ENCODE measurements at regions not wholly inside any gene's neighbourhood (a gene's known extent, or its start where the extent isn't known, plus 50 kb on each side); places are given as distances from the start of the nearest gene placed in this dataset.

DNA sequence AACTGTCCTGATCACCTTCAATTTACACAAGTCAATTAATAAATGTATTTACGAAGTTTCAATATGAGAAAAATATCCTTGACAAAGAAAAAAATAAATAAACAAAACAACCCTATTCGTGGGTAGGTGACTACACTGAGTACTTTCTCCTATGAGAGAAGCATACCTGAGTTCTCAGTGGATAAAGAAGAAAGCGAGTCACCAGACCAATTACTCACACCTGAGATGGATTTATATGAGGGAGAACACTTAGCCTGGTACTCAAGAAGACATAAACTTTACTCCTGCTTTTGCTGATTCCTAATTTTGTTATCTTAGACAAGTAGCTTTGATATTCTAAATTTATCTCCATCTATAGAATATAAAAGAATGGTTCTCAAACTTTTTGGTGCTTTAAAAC, 735.2 kb upstream of the ANO3 start:
- no peaks in the 10 kb centered on the region for H3K4me1 ChIP-seq (ENCODE audit: control insufficient read depth, extremely low read depth, insufficient read depth, low read length)
- TF ChIP-seq, protein P1, sequence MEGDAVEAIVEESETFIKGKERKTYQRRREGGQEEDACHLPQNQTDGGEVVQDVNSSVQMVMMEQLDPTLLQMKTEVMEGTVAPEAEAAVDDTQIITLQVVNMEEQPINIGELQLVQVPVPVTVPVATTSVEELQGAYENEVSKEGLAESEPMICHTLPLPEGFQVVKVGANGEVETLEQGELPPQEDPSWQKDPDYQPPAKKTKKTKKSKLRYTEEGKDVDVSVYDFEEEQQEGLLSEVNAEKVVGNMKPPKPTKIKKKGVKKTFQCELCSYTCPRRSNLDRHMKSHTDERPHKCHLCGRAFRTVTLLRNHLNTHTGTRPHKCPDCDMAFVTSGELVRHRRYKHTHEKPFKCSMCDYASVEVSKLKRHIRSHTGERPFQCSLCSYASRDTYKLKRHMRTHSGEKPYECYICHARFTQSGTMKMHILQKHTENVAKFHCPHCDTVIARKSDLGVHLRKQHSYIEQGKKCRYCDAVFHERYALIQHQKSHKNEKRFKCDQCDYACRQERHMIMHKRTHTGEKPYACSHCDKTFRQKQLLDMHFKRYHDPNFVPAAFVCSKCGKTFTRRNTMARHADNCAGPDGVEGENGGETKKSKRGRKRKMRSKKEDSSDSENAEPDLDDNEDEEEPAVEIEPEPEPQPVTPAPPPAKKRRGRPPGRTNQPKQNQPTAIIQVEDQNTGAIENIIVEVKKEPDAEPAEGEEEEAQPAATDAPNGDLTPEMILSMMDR (conservative IDR thresholded peaks at IDR 0.05 in 1 of 2, IDR thresholded peaks at IDR 0.05 in 1 of 2; ENCODE audit: low read depth in 1 of 2, low read length in 2 of 2), result no peak
- no peak for TF ChIP-seq EZH2 (IDR thresholded peaks at IDR 0.05; ENCODE audit: low read length, missing control alignments)
- H3K79me2 ChIP-seq (ENCODE audit: control insufficient read depth, insufficient read depth, low read length), result no peaks in the 10 kb centered on the region
- H3K27me3 ChIP-seq (ENCODE audit: control insufficient read depth, insufficient read depth, low read length), result no peaks in the 10 kb centered on the region
- no peaks in the 10 kb centered on the region for H3K9me3 ChIP-seq (ENCODE audit: control insufficient read depth, insufficient read depth, low read depth, low read length)
- no peak overlapping the region for H3K4me2 ChIP-seq (ENCODE audit: extremely low read depth, insufficient read depth, low read length)
- DNase-seq (ENCODE audit: low read depth in 2 of 2), result no peak
- H2AFZ ChIP-seq (ENCODE audit: low read length), result no peak overlapping the region
- H3K36me3 ChIP-seq (ENCODE audit: control insufficient read depth, insufficient read depth, low read length), result no peaks in the 10 kb centered on the region
- no peak overlapping the region for H3K4me3 ChIP-seq (replicated peaks in 1 of 4; ENCODE audit: control extremely low read depth in 1 of 4, insufficient read depth in 1 of 4, low read depth in 3 of 4, low read length in 4 of 4)
- H3K27ac ChIP-seq (ENCODE audit: insufficient read depth, low read length), result no peak overlapping the region
- no peak overlapping the region for H3K9ac ChIP-seq (ENCODE audit: insufficient read depth, low read length)
- H4K20me1 ChIP-seq (ENCODE audit: control insufficient read depth, extremely low read depth, insufficient read depth, low read length), result no peaks in the 10 kb centered on the region

GRCh38 chr11:25597696-25598095, 734.2 kb upstream of the ANO3 start:
- H3K36me3 ChIP-seq (ENCODE audit: control insufficient read depth, insufficient read depth, low read length), result no peaks in the 10 kb centered on the region
- H3K9ac ChIP-seq (ENCODE audit: insufficient read depth, low read length), result no peak overlapping the region
- no peaks in the 10 kb centered on the region for H3K9me3 ChIP-seq (ENCODE audit: control insufficient read depth, insufficient read depth, low read depth, low read length)
- H2AFZ ChIP-seq (ENCODE audit: low read length), result no peak overlapping the region
- no peaks in the 10 kb centered on the region for H3K4me1 ChIP-seq (ENCODE audit: control insufficient read depth, extremely low read depth, insufficient read depth, low read length)
- DNase-seq (ENCODE audit: low read depth in 2 of 2), result no peak
- no peak overlapping the region for H3K27ac ChIP-seq (ENCODE audit: insufficient read depth, low read length)
- no peak overlapping the region for H3K4me3 ChIP-seq (replicated peaks in 1 of 4; ENCODE audit: control extremely low read depth in 1 of 4, insufficient read depth in 1 of 4, low read depth in 3 of 4, low read length in 4 of 4)
- H3K27me3 ChIP-seq (ENCODE audit: control insufficient read depth, insufficient read depth, low read length), result no peaks in the 10 kb centered on the region
- no peak for TF ChIP-seq EZH2 (IDR thresholded peaks at IDR 0.05; ENCODE audit: low read length, missing control alignments)
- TF ChIP-seq, protein P1 (conservative IDR thresholded peaks at IDR 0.05 in 1 of 2, IDR thresholded peaks at IDR 0.05 in 1 of 2; ENCODE audit: low read depth in 1 of 2, low read length in 2 of 2), result no peak
- no peak overlapping the region for H3K4me2 ChIP-seq (ENCODE audit: extremely low read depth, insufficient read depth, low read length)
- H3K79me2 ChIP-seq (ENCODE audit: control insufficient read depth, insufficient read depth, low read length), result no peaks in the 10 kb centered on the region
- H4K20me1 ChIP-seq (ENCODE audit: control insufficient read depth, extremely low read depth, insufficient read depth, low read length), result no peaks in the 10 kb centered on the region

- Histone ChIP-seq H3K4me1 (ENCODE audit: control insufficient read depth, extremely low read depth, insufficient read depth, low read length) (no peaks in the 10 kb centered on the region), H3K4me2 (ENCODE audit: extremely low read depth, insufficient read depth, low read length) (no peak overlapping the region), H3K9ac (ENCODE audit: insufficient read depth, low read length) (no peak overlapping the region), H3K9me3 (ENCODE audit: control insufficient read depth, insufficient read depth, low read depth, low read length) (no peaks in the 10 kb centered on the region), H3K27ac (ENCODE audit: insufficient read depth, low read length) (no peak overlapping the region), H3K4me3 (replicated peaks in 1 of 4; ENCODE audit: control extremely low read depth in 1 of 4, insufficient read depth in 1 of 4, low read depth in 3 of 4, low read length in 4 of 4) (no peak overlapping the region), H4K20me1 (ENCODE audit: control insufficient read depth, extremely low read depth, insufficient read depth, low read length) (no peaks in the 10 kb centered on the region), H3K79me2 (ENCODE audit: control insufficient read depth, insufficient read depth, low read length) (no peaks in the 10 kb centered on the region), H3K27me3 (ENCODE audit: control insufficient read depth, insufficient read depth, low read length) (no peaks in the 10 kb centered on the region), H2AFZ (ENCODE audit: low read length) (no peak overlapping the region), H3K36me3 (ENCODE audit: control insufficient read depth, insufficient read depth, low read length) (no peaks in the 10 kb centered on the region)
- TF ChIP-seq, protein P1 (conservative IDR thresholded peaks at IDR 0.05 in 1 of 2, IDR thresholded peaks at IDR 0.05 in 1 of 2; ENCODE audit: low read depth in 1 of 2, low read length in 2 of 2), result no peak
- no peak for TF ChIP-seq EZH2 (IDR thresholded peaks at IDR 0.05; ENCODE audit: low read length, missing control alignments)
- DNase-seq (ENCODE audit: low read depth in 2 of 2), result no peak
Measured at GRCh38 chr11:25602149-25602548, 729.8 kb upstream of the ANO3 start.

Measured in fibroblast of lung (primary cell).